ENCODE measurements at regions not wholly inside any gene's neighbourhood (a gene's known extent, or its start where the extent isn't known, plus 50 kb on each side); places are given as distances from the start of the nearest gene placed in this dataset.

- TF ChIP-seq CTCF (IDR thresholded peaks at IDR 0.05) (no peak), EP300 (IDR thresholded peaks at IDR 0.05; ENCODE audit: low read depth) (no peak)
These were observed 696.9 kb downstream of the RAB28 start for GRCh38 chr4:12787261-12787660.

Data from transverse colon (tissue), 3 donors.